CD4-positive, alpha-beta T cell treated with Interleukin-17A for 1 hour (primary cell): ENCODE measurements at regions not wholly inside any gene's neighbourhood (a gene's known extent, or its start where the extent isn't known, plus 50 kb on each side); places are given as distances from the start of the nearest gene placed in this dataset.
"Not testable (repeated sequence)": the region's sequence is repeated elsewhere in the genome, so short reads cannot be mapped to it uniquely, and the experiment has no call there.

Experiments used
- DNase-seq: peaks from one replicate; pipeline ENCODE4 v3.0.0-alpha.2; 2020

GRCh38 chr5:158601118-158601517 is 498.6 kb downstream of the EBF1 start:
- no peak for DNase-seq

DNA sequence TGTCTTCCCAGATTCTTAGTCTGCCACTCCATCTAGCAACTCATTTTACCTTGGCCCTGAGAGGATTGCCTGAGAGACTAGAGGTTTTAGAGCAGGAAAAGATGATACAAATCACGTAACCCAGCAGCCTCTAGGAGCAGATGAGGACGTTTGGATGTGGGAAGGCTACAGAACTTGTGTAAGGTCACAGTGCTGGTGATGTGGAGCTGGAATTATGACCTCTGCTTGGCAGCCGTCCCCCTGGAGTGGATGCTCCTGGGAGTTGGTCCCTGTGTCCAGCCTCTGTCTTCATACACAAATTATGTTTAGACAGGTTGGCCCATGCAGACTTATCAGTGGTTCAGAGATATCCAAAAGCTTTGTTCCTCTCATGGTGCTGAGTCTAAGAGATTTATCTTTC is 499.0 kb downstream of the EBF1 start:
- no peak for DNase-seq

- DNase-seq, result no peak
Measured at GRCh38 chr5:158599157-158599556, 500.6 kb downstream of the EBF1 start.

- no peak for DNase-seq
Measured at GRCh38 chr5:158594595-158595242, 505.0 kb downstream of the EBF1 start.

- no peak for DNase-seq
Measured at GRCh38 chr5:158593925-158594324, 505.8 kb downstream of the EBF1 start.

GRCh38 chr5:158591301-158591863 is 508.3 kb downstream of the EBF1 start:
- no peak for DNase-seq

GRCh38 chr5:158590746-158591300 is 508.9 kb downstream of the EBF1 start:
- no peak for DNase-seq

- no peak for DNase-seq
Measured at GRCh38 chr5:158589939-158590338, 509.8 kb downstream of the EBF1 start.

DNA sequence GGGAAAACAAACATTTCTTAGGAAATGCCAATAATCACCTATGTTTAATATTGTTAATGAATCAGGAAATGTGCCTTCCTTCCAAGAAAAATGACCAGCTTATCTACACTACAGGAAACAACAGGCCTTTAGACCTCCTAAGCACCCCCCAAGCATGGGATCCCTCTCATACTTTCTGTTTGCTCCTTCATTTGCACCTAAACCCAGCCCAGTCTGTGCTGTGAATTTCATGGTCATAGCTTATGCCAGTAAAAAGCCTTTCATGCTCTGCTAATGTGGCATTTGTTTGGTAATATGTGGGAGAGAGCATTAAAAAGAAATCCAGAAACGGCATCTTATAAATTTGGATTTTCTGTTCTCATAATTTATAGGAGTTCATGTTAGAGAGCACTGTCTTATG is 511.1 kb downstream of the EBF1 start:
- no peak for DNase-seq

GRCh38 chr5:158586054-158586453 is 513.7 kb downstream of the EBF1 start:
- DNase-seq, result no peak

- not testable (repeated sequence) for DNase-seq
Measured at GRCh38 chr5:158582669-158583068, 517.0 kb downstream of the EBF1 start.

- no peak for DNase-seq
Measured at GRCh38 chr5:158573829-158574228, 525.9 kb downstream of the EBF1 start.

- DNase-seq, result no peak
Measured at GRCh38 chr5:158570502-158570901, 529.2 kb downstream of the EBF1 start.

DNA sequence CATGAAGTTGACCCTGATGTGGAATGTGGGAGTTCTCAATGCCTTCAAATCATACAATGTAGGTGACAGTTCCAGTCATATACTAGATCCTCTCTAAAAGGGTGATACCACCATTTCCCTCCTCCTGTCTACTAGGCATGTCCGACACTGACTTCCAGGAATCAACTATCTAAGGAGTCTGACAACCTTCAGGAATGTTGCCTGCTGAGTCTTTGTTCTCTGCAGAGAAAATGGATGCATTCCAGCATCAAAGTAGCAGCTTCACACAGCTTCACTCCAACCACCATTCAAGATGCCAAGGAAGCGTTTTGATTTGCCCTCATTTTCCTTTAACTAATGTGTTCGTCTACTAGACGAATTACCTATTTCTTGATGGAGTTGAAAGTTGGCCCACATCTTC is 530.2 kb downstream of the EBF1 start:
- DNase-seq, result no peak

GRCh38 chr5:158565017-158565789 is 534.5 kb downstream of the EBF1 start:
- no peak for DNase-seq

GRCh38 chr5:158563760-158564390 is 535.8 kb downstream of the EBF1 start:
- no peak for DNase-seq

- no peak for DNase-seq
Measured at GRCh38 chr5:158561562-158562190, 538.0 kb downstream of the EBF1 start.

DNA sequence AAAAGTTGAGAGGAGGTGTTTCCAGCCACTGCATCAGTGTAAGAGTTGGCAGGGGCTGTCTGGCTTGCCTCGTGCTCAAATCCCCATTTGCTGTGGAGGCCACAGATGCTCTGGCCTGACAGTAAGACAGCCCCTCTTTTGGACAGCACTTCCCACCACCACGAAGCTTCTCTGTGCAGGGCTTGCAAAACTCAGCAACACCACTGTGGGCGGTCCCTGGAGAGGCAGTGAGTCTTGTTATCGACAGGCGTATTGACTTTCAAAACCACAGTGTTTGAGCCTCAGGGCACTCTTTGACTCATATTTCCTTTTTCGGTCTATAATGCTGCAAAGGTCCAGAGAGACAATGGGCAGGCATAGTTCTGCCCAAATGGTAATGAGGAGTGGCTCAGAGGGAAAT is 539.5 kb downstream of the EBF1 start:
- no peak for DNase-seq

DNA sequence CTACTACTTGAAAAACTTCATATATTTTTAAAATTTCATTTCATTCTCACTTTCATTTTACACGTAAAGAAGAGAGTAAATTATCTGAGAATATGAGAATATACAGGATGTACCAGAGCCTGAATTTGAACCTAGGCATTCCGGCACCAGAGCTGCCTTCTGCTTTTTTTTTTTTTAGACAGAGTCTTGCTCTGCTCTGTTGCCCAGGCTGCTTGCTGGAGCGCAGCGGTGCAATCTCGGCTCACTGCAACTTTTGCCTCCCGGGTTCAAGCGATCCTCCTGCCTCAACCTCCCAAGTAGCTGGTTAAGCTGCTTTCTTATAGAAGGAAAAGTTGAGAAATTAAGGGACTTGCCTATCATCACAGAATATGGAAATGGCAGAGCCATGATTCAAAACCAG is 540.1 kb downstream of the EBF1 start:
- no peak for DNase-seq

DNA sequence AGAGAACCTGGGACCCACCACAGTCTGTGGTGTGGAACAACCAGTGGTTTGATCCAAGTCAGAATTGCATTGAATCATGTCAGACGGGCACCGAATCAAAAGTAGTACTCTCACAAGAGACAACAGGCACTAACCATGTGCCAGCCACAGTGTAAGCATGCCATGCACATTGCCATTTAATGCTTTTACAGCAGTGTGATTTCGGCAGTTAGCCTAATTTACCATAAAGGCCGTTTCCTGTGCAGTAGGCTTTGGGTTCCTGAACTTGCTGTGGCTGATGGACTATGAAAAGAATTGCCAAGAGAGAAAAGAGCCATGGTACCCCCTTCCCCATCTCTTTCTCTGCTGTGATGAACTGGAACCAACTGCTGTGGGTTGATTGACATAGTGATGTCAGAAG is 540.6 kb downstream of the EBF1 start:
- no peak for DNase-seq

- no peak for DNase-seq
Measured at GRCh38 chr5:158553962-158554336, 545.8 kb downstream of the EBF1 start.

DNA sequence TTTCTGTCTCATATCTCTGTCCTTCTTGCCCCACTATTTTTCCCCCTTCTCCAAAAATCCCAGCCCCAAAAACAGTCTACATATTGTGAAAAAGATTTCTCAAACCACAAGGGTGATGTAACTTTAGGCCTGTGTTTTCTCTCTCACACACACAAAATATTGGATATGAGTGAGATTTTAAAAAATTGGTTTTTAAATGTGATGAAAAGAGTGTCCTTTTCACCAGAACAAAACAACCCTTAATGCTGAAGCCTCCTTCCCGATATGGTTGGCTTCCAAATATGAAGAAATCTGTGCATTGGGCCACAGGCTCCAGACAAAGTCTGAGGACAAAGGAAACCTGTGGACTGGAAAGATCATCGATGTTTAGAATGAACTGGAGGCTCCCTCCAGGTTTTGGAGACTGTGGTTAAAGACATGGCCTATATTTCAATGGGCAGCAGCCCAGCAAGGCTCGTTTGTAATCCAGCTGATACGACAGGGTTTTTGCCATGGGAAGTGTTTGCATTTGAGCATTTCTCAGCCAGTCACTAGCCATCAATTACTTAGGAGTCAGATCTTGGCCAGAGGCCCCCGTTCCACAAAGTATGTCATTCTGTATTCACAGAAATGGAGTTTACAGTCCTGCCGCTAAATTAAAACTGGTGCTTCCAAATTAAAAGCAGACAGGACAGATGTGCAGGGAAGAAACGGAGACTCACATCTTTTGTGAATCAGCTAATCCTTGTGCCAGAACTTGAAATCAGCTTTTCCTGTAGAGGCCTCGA is 546.3 kb downstream of the EBF1 start:
- DNase-seq, result no peak
